GM23338 (cell line): ENCODE measurements at regions not wholly inside any gene's neighbourhood (a gene's known extent, or its start where the extent isn't known, plus 50 kb on each side); places are given as distances from the start of the nearest gene placed in this dataset.

Source experiments
- ATAC-seq: fragments of 200-7000 bp; cut with Tn5 transposase; 3 replicates; pipeline ENCODE4 v1.9.1; 2020
- DNase-seq: peaks from one replicate; pipeline ENCODE4 v3.0.0-alpha.2; 2015; ENCODE audit warnings: low spot score
- H2AFZ ChIP-seq: fragments of 200-600 bp; sonication (generic); 2 replicates; pipeline ENCODE4 v1.8.0; 2016; ENCODE audit warnings: antibody characterized with exemption, mild to moderate bottlenecking, moderate library complexity
- H3F3A ChIP-seq: fragments of 200-600 bp; sonication (generic); replicated peaks from 2 replicates; pipeline ENCODE4 v1.8.0; 2017; ENCODE audit warnings: antibody characterized with exemption, mixed run types, low read depth
- H3K27ac ChIP-seq: fragments of 200-600 bp; sonication (generic); 2 replicates; pipeline ENCODE4 v1.6.1; 2016; ENCODE audit warnings: low read depth
- H3K27me3 ChIP-seq: fragments of 200-600 bp; sonication (generic); 2 replicates; pipeline ENCODE4 v1.8.0; 2016; ENCODE audit warnings: mild to moderate bottlenecking, mixed run types, moderate library complexity; ENCODE audit not compliant: insufficient read depth
- H3K36me3 ChIP-seq: fragments of 200-600 bp; sonication (generic); 2 replicates; pipeline ENCODE4 v1.8.0; 2016; ENCODE audit warnings: mild to moderate bottlenecking; ENCODE audit not compliant: insufficient read depth
- H3K4me1 ChIP-seq: fragments of 200-600 bp; sonication (generic); 2 replicates; pipeline ENCODE4 v1.8.0; 2016; ENCODE audit warnings: mild to moderate bottlenecking, moderate library complexity; ENCODE audit not compliant: insufficient read depth
- H3K4me2 ChIP-seq: fragments of 200-600 bp; sonication (generic); 2 replicates; pipeline ENCODE4 v1.7.1; 2017; ENCODE audit warnings: mixed run types
- H3K4me3 ChIP-seq: fragments of 200-600 bp; sonication (generic); 2 replicates; pipeline ENCODE4 v1.6.1; 2016; ENCODE audit warnings: mixed run types
- H3K79me2 ChIP-seq: fragments of 200-600 bp; sonication (generic); replicated peaks from 2 replicates; pipeline ENCODE4 v1.8.0; 2017; ENCODE audit warnings: mild to moderate bottlenecking; ENCODE audit not compliant: insufficient read depth
- H3K9me2 ChIP-seq: fragments of 200-600 bp; sonication (generic); 2 replicates; pipeline ENCODE4 v1.8.0; 2017; ENCODE audit not compliant: insufficient read depth
- H4K20me1 ChIP-seq: fragments of 200-600 bp; sonication (generic); replicated peaks from 2 replicates; pipeline ENCODE4 v1.8.0; 2017; ENCODE audit warnings: mild to moderate bottlenecking; ENCODE audit not compliant: insufficient read depth
- H3K27ac Mint-ChIP-seq: 2 replicates; pipeline ENCODE4 v1.8.0; 2020; ENCODE audit warnings: inconsistent platforms, mild to moderate bottlenecking, moderate library complexity, mixed read lengths
- H3K27me3 Mint-ChIP-seq: 3 replicates; pipeline ENCODE4 v1.8.0; 2022; ENCODE audit warnings: low read depth, mild to moderate bottlenecking, moderate library complexity, mixed read lengths, inconsistent platforms; ENCODE audit not compliant: insufficient read depth, poor library complexity
- H3K36me3 Mint-ChIP-seq: 3 replicates; pipeline ENCODE4 v1.8.0; 2021; ENCODE audit warnings: low read depth, mild to moderate bottlenecking, inconsistent platforms, moderate library complexity, mixed read lengths
- H3K4me1 Mint-ChIP-seq: 3 replicates; pipeline ENCODE4 v1.8.0; 2020; ENCODE audit warnings: mild to moderate bottlenecking, inconsistent platforms, mixed read lengths
- H3K4me3 Mint-ChIP-seq: 3 replicates; pipeline ENCODE4 v1.8.0; 2021; ENCODE audit warnings: moderate library complexity, mild to moderate bottlenecking, inconsistent platforms, mixed read lengths
- H3K9me3 Mint-ChIP-seq: 3 replicates; pipeline ENCODE4 v1.8.0; 2020; ENCODE audit warnings: moderate library complexity, mild to moderate bottlenecking, inconsistent platforms, mixed read lengths
- CREB1 ChIP-seq: fragments of 250-450 bp; sonication (Bioruptor Pico); IDR thresholded peaks from 2 replicates; pipeline ENCODE4 v1.5.0; 2020; ENCODE audit warnings: low read depth, mild to moderate bottlenecking, moderate library complexity
- CTCF ChIP-seq, 2 experiments: fragments of 200-600 bp in 1 of 2; sonication (generic) in 1 of 2; conservative IDR thresholded peaks; 2 replicates each; pipeline versions ENCODE4 v1.5.1 to v1.6.1; 2016 to 2017; ENCODE audit warnings: antibody characterized with exemption in 2 of 2, low read depth in 2 of 2, mild to moderate bottlenecking in 2 of 2, moderate library complexity in 1 of 2
- EZH2 ChIP-seq: fragments of 200-600 bp; sonication (generic); IDR thresholded peaks from one replicate; pipeline ENCODE4 v1.8.0; 2017; ENCODE audit warnings: antibody characterized with exemption, mild to moderate bottlenecking, low read depth; ENCODE audit not compliant: unreplicated experiment
- EZH2phosphoT487 ChIP-seq: fragments of 200-600 bp; sonication (generic); IDR thresholded peaks from one replicate; pipeline ENCODE4 v1.8.1; 2018; ENCODE audit warnings: antibody characterized with exemption; ENCODE audit not compliant: unreplicated experiment
- JUNB ChIP-seq: IDR thresholded peaks from one replicate; pipeline ENCODE4 v1.6.1; 2016; ENCODE audit warnings: antibody characterized with exemption; ENCODE audit not compliant: unreplicated experiment
- REST ChIP-seq: IDR thresholded peaks from one replicate; pipeline ENCODE4 v1.6.1; 2018; ENCODE audit warnings: antibody characterized with exemption; ENCODE audit not compliant: unreplicated experiment
- STAT1 ChIP-seq: IDR thresholded peaks from one replicate; pipeline ENCODE4 v1.6.1; 2016; ENCODE audit warnings: antibody characterized with exemption; ENCODE audit not compliant: unreplicated experiment
- ZNF114 ChIP-seq: fragments of 250-450 bp; sonication (Bioruptor Pico); IDR thresholded peaks from 2 replicates; pipeline ENCODE4 v1.5.0; 2020; ENCODE audit warnings: mild to moderate bottlenecking, moderate library complexity
- ZNF331 ChIP-seq: fragments of 250-450 bp; sonication (Bioruptor Pico); IDR thresholded peaks from 2 replicates; pipeline ENCODE4 v1.5.0; 2020; ENCODE audit warnings: low read depth, mild to moderate bottlenecking, moderate library complexity
- ZNF462 ChIP-seq: fragments of 250-450 bp; sonication (Bioruptor Pico); IDR thresholded peaks from 2 replicates; pipeline ENCODE4 v1.5.0; 2020; ENCODE audit warnings: mild to moderate bottlenecking, moderate library complexity

- TF ChIP-seq STAT1 (no peak), REST (no peak)
Measured at GRCh38 chr2:65997961-65998360, 437.0 kb upstream of the MEIS1 start (continued).

GRCh38 chr2:65992198-65992554, 442.7 kb upstream of the MEIS1 start:
- H3K9me3 Mint-ChIP-seq = 0 out of 3 replicates have a peak, but pooled peaks cover 3% of the 10 kb centered on the region
- H3K4me3 Mint-ChIP-seq = no peak overlapping the region
- H3K4me3 ChIP-seq = no peak overlapping the region
- no peak for DNase-seq
- H3K4me1 Mint-ChIP-seq = peaks cover 8% of the 10 kb centered on the region; the same call in 2 of the 3 replicates
- peak overlapping the region; percentile 7; the same call in 1 of the 2 replicates for H2AFZ ChIP-seq
- no peaks in the 10 kb centered on the region for H3K36me3 Mint-ChIP-seq
- H3K27me3 ChIP-seq = no peaks in the 10 kb centered on the region
- no peaks in the 10 kb centered on the region for H3K27me3 Mint-ChIP-seq
- H4K20me1 ChIP-seq = no peaks in the 10 kb centered on the region
- H3K36me3 ChIP-seq = no peaks in the 10 kb centered on the region; the same call in 1 of the 2 replicates
- H3F3A ChIP-seq = no peaks in the 10 kb centered on the region
- no peaks in the 10 kb centered on the region for H3K79me2 ChIP-seq
- peaks cover 11% of the 10 kb centered on the region for H3K4me1 ChIP-seq
- peaks cover 2% of the 10 kb centered on the region; the same call in 1 of the 2 replicates for H3K9me2 ChIP-seq
- H3K4me2 ChIP-seq = no peak overlapping the region
- H3K27ac ChIP-seq = no peak overlapping the region
- no peak for ATAC-seq
- H3K27ac Mint-ChIP-seq = no peak overlapping the region
- TF ChIP-seq CTCF (conservative IDR thresholded peaks at IDR 0.05; ENCODE audit: low read depth in 2 of 2) (no peak), ZNF114 (CRISPR knock-in tag) (no peak), EZH2 (no peak), CREB1 (no peak), STAT1 (no peak), REST (no peak), EZH2phosphoT487 (no peak), ZNF331 (CRISPR knock-in tag) (no peak), ZNF462 (no peak), JUNB (no peak)
